ENCODE measurements at regions not wholly inside any gene's neighbourhood (a gene's known extent, or its start where the extent isn't known, plus 50 kb on each side); places are given as distances from the start of the nearest gene placed in this dataset.

DNA sequence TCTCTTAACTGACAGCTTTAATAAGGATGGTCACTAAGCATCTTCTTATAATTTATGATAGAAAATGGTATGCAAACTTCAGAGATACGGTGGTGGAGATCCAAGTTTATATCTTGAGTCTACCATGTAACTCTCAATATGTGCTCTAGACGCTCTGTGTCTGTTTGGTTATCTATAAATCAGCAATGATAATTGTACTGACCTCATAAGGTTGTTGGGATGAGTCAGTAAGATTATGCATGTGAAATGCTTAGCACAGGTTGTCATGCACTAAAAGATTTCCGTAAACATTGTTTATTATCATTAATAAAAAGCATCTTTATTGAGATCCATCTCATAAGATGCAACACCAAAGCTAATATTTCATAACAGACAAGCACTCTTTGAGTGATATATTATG is 1094.9 kb upstream of the EEF2KMT start:
- TF ChIP-seq EZH2phosphoT487 (IDR thresholded peaks at IDR 0.05; ENCODE audit: insufficient read depth, low read depth) (no peak), EZH2 (IDR thresholded peaks at IDR 0.05; ENCODE audit: insufficient read depth, poor library complexity, severe bottlenecking) (no peak)

All from GM23248 (cell line).